ENCODE measurements at regions not wholly inside any gene's neighbourhood (a gene's known extent, or its start where the extent isn't known, plus 50 kb on each side); places are given as distances from the start of the nearest gene placed in this dataset.

DNA sequence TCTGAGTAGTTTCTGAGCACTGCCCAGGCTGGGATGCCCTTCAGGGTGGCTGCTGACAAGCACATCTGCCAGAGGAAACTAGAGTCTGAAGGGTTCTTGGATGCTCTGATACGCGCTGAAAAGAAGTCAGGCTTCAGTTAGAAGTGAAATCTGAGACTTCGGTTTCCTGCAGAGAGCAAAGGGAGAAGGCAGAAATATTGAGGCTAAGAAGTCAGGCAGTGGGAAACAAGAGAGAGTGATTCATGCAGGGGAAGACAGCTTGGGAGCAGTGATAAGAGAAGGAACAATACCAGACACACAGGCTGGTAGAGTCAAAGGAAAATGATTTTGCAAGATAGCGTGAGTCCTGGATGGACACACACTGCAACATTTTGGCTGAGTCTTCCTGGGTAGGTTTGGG is 51.0 kb upstream of the BOD1L2 start:
- ChIA-PET POLR2A (no interaction called here), CTCF (no interaction called here)
- DNase-seq (ENCODE audit: extremely low spot score), result no peak
- no peak for TF ChIP-seq NFRKB (IDR thresholded peaks at IDR 0.05)
- TF ChIP-seq FOXM1 (IDR thresholded peaks at IDR 0.05; ENCODE audit: borderline replicate concordance), result no peak
- no peak for TF ChIP-seq ELF4 (IDR thresholded peaks at IDR 0.05)
- no peak for TF ChIP-seq LEF1 (IDR thresholded peaks at IDR 0.05; ENCODE audit: borderline replicate concordance)
- TF ChIP-seq SUZ12 (IDR thresholded peaks at IDR 0.05), result no peak
- TF ChIP-seq SP1 (IDR thresholded peaks at IDR 0.05), result no peak
- no peak for TF ChIP-seq FOXA1 (IDR thresholded peaks at IDR 0.05)
- TF ChIP-seq HDGF (IDR thresholded peaks at IDR 0.05; ENCODE audit: borderline replicate concordance), result no peak
- no peak for TF ChIP-seq BHLHE40 (IDR thresholded peaks at IDR 0.05; ENCODE audit: borderline replicate concordance)
- no peak for TF ChIP-seq TARDBP (IDR thresholded peaks at IDR 0.05)
- TF ChIP-seq L3MBTL2 (conservative IDR thresholded peaks at IDR 0.05), result no peak
- no peak for TF ChIP-seq FOXK2 (IDR thresholded peaks at IDR 0.05)

Measured in HEK293T (cell line).